ENCODE measurements at regions not wholly inside any gene's neighbourhood (a gene's known extent, or its start where the extent isn't known, plus 50 kb on each side); places are given as distances from the start of the nearest gene placed in this dataset.

GRCh38 chr2:157996799-157997198, 104.9 kb upstream of the UPP2 start:
- TF ChIP-seq POLR2AphosphoS5 (IDR thresholded peaks at IDR 0.05; ENCODE audit: borderline replicate concordance, low read depth, low read length) (no peak), EZH2 (IDR thresholded peaks at IDR 0.05) (no peak), FOXP2 (optimal IDR thresholded peaks at IDR 0.05; ENCODE audit: control extremely low read depth, extremely low read length, insufficient read depth) (no peak)

Measured in SK-N-MC (cell line).